ENCODE measurements at regions not wholly inside any gene's neighbourhood (a gene's known extent, or its start where the extent isn't known, plus 50 kb on each side); places are given as distances from the start of the nearest gene placed in this dataset.
"Not testable (repeated sequence)": the region's sequence is repeated elsewhere in the genome, so short reads cannot be mapped to it uniquely, and the experiment has no call there.

DNA sequence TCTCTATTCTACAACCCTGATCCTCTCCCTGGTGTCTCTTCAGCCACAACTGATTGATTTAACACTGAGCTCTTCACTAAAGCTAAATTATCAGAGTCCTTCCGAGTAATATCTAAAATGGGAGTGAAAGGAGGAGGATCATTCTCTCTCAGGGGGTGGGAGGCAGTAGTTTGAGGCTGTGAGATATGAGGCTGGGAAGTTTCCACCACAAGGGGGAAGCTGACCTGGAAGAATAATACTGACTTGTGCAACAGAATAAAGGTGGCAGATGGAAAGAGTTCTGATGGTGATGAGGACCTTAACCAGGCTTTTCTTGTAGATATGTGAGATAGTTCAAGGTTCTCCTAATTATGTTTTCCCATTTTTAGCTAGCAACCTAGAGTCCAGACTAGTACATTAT, 118.1 kb upstream of the ERV3-1 start:
- H3K9ac ChIP-seq (replicated peaks in 1 of 4; ENCODE audit: extremely low read depth in 1 of 4, low read depth in 3 of 4, low read length in 3 of 4); CTCF ChIA-PET (ENCODE audit: partially characterized antibody): not testable (repeated sequence)

DNA sequence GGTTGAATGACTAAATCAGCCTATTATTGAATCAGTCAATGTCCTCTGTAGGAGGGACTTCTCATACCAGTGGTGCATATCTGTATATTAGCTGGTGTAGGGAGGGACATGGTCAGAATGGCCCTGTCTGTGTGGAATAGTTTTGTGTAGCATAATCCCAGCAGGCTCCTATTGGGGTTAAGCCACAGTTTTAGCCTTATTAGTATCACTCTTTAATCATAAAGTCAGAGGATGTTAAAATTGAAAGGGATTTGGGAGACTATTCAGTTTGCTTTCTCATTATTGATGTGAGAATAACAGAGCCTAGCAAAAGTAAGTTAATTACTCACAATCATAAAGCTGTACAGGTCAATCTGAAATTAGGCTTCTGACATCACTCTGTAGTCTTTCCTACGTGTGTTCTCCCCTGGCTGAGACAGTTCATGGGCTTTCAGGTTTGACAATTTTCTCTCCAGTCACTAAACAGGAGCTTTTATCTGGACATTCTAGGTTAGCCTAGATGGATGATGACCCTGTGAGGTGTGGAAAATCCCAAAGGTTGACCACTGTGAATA, 99.2 kb upstream of the ERV3-1 start:
- FAIRE-seq; H3K36me3 ChIP-seq (ENCODE audit: control insufficient read depth in 2 of 4, insufficient read depth in 4 of 4, low read length in 3 of 4); H4K91ac ChIP-seq (replicated peaks; ENCODE audit: insufficient read length, low read length); H3K4me1 ChIP-seq (replicated peaks in 1 of 4; ENCODE audit: control insufficient read depth in 3 of 4, insufficient read depth in 4 of 4, low read length in 3 of 4); CTCF ChIA-PET (ENCODE audit: partially characterized antibody); H2BK15ac ChIP-seq (ENCODE audit: low read length); H3K79me2 ChIP-seq (ENCODE audit: control insufficient read depth in 1 of 2, insufficient read depth in 2 of 2, low read length in 2 of 2); H3K4ac ChIP-seq (replicated peaks; ENCODE audit: insufficient read length, low read depth, low read length); POLR2A ChIA-PET (ENCODE audit: partially characterized antibody); H2BK120ac ChIP-seq (replicated peaks; ENCODE audit: low read depth, low read length); H3K27me3 ChIP-seq (replicated peaks in 1 of 4; ENCODE audit: control insufficient read depth in 3 of 4, extremely low read depth in 1 of 4, insufficient read depth in 3 of 4, low read length in 3 of 4); H2BK20ac ChIP-seq (ENCODE audit: low read length); H4K20me1 ChIP-seq (replicated peaks in 1 of 2; ENCODE audit: control insufficient read depth in 1 of 2, insufficient read depth in 2 of 2, low read length in 2 of 2); H4K5ac ChIP-seq (ENCODE audit: insufficient read length, low read depth, low read length); H2BK12ac ChIP-seq (ENCODE audit: low read depth, low read length); H3K4me3 ChIP-seq (ENCODE audit: extremely low read depth in 1 of 4, insufficient read depth in 2 of 4, low read depth in 3 of 4, low read length in 4 of 4); H4K8ac ChIP-seq (ENCODE audit: extremely low read depth, insufficient read depth, low read length); H2AFZ ChIP-seq (ENCODE audit: low read length); H3K14ac ChIP-seq (ENCODE audit: insufficient read length); H3K18ac ChIP-seq (ENCODE audit: extremely low read depth, low read length); H3K4me2 ChIP-seq (ENCODE audit: insufficient read depth in 1 of 2, low read depth in 2 of 2, low read length in 2 of 2); H3K27ac ChIP-seq (ENCODE audit: low read depth, low read length); H3K9me3 ChIP-seq (ENCODE audit: insufficient read depth in 2 of 2, low read depth in 1 of 2, low read length in 1 of 2); DNase-seq (ENCODE audit: low read depth in 1 of 2, low spot score in 2 of 2); H2BK5ac ChIP-seq (ENCODE audit: low read depth, low read length); H3K23me2 ChIP-seq (ENCODE audit: low read depth, low read length); H2AK5ac ChIP-seq (ENCODE audit: low read depth, low read length); H3K9ac ChIP-seq (replicated peaks in 1 of 4; ENCODE audit: extremely low read depth in 1 of 4, low read depth in 3 of 4, low read length in 3 of 4); H3K79me1 ChIP-seq (ENCODE audit: low read depth, low read length); H3K56ac ChIP-seq (replicated peaks; ENCODE audit: insufficient read length, low read depth, low read length); H3K23ac ChIP-seq (ENCODE audit: insufficient read length): not testable (repeated sequence)
- WGBS, 2 experiments (ENCODE audit: extremely low coverage in 1 of 2, insufficient coverage in 1 of 2, insufficient read length in 1 of 2, insufficient replicate concordance in 2 of 2, low coverage in 1 of 2, low lambda C conversion rate in 2 of 2, missing lambda C conversion rate in 1 of 2), result 48% methylated on average over 1 of the region's 1 CpG; no CpG with 5 or more reads in 1 of the 2 experiments

More for the DNA sequence above, 118.1 kb upstream of the ERV3-1 start:
- H3K23ac ChIP-seq (ENCODE audit: insufficient read length); H3K36me3 ChIP-seq (ENCODE audit: control insufficient read depth in 2 of 4, insufficient read depth in 4 of 4, low read length in 3 of 4); H2BK120ac ChIP-seq (replicated peaks; ENCODE audit: low read depth, low read length); H4K5ac ChIP-seq (ENCODE audit: insufficient read length, low read depth, low read length); H3K9me3 ChIP-seq (ENCODE audit: insufficient read depth in 2 of 2, low read depth in 1 of 2, low read length in 1 of 2); H2AK5ac ChIP-seq (ENCODE audit: low read depth, low read length); H2BK15ac ChIP-seq (ENCODE audit: low read length); H3K4me1 ChIP-seq (replicated peaks in 1 of 4; ENCODE audit: control insufficient read depth in 3 of 4, insufficient read depth in 4 of 4, low read length in 3 of 4); H3K79me1 ChIP-seq (ENCODE audit: low read depth, low read length); H4K20me1 ChIP-seq (replicated peaks in 1 of 2; ENCODE audit: control insufficient read depth in 1 of 2, insufficient read depth in 2 of 2, low read length in 2 of 2); DNase-seq (ENCODE audit: low read depth in 1 of 2, low spot score in 2 of 2); H3K4ac ChIP-seq (replicated peaks; ENCODE audit: insufficient read length, low read depth, low read length); H3K79me2 ChIP-seq (ENCODE audit: control insufficient read depth in 1 of 2, insufficient read depth in 2 of 2, low read length in 2 of 2); H4K8ac ChIP-seq (ENCODE audit: extremely low read depth, insufficient read depth, low read length); H3K27me3 ChIP-seq (replicated peaks in 1 of 4; ENCODE audit: control insufficient read depth in 3 of 4, extremely low read depth in 1 of 4, insufficient read depth in 3 of 4, low read length in 3 of 4); H3K4me2 ChIP-seq (ENCODE audit: insufficient read depth in 1 of 2, low read depth in 2 of 2, low read length in 2 of 2); POLR2A ChIA-PET (ENCODE audit: partially characterized antibody); H2BK20ac ChIP-seq (ENCODE audit: low read length); H2AFZ ChIP-seq (ENCODE audit: low read length); H4K91ac ChIP-seq (replicated peaks; ENCODE audit: insufficient read length, low read length); H3K18ac ChIP-seq (ENCODE audit: extremely low read depth, low read length); H2BK12ac ChIP-seq (ENCODE audit: low read depth, low read length); H3K23me2 ChIP-seq (ENCODE audit: low read depth, low read length); H3K14ac ChIP-seq (ENCODE audit: insufficient read length); FAIRE-seq; H3K56ac ChIP-seq (replicated peaks; ENCODE audit: insufficient read length, low read depth, low read length); H3K4me3 ChIP-seq (ENCODE audit: extremely low read depth in 1 of 4, insufficient read depth in 2 of 4, low read depth in 3 of 4, low read length in 4 of 4); H2BK5ac ChIP-seq (ENCODE audit: low read depth, low read length); H3K27ac ChIP-seq (ENCODE audit: low read depth, low read length): not testable (repeated sequence)
- WGBS, 2 experiments (ENCODE audit: extremely low coverage in 1 of 2, insufficient coverage in 1 of 2, insufficient read length in 1 of 2, insufficient replicate concordance in 2 of 2, low coverage in 1 of 2, low lambda C conversion rate in 2 of 2, missing lambda C conversion rate in 1 of 2), result no CpG with 5 or more reads among the region's 1 CpG
